Lung (tissue), 11 donors: ENCODE measurements at regions not wholly inside any gene's neighbourhood (a gene's known extent, or its start where the extent isn't known, plus 50 kb on each side); places are given as distances from the start of the nearest gene placed in this dataset.

ENCODE experiments used
- ATAC-seq: fragments of 200-7000 bp; cut with Tn5 transposase; one replicate; pipeline ENCODE4 v1.9.1; 2020; ENCODE audit warnings: moderate number of reproducible peaks; ENCODE audit not compliant: insufficient read depth, low FRiP score
- DNase-seq, 3 donors: peaks; one replicate each; pipeline ENCODE4 v3.0.0-alpha.2; 2013 to 2017
- H3K27ac ChIP-seq, 2 donors: one replicate each; pipeline ENCODE4 v1.5.1; 2013; ENCODE audit warnings: mild to moderate bottlenecking in 2 of 2, moderate library complexity in 2 of 2, control low read depth in 1 of 2, inconsistent platforms in 1 of 2, low read depth in 1 of 2, low read length in 1 of 2
- H3K27me3 ChIP-seq, 3 donors: one replicate each; pipeline ENCODE4 v1.5.1; 2013; ENCODE audit warnings: low read length in 2 of 3; ENCODE audit not compliant: control insufficient read depth in 3 of 3, insufficient read depth in 3 of 3
- H3K36me3 ChIP-seq, 4 donors: one replicate each; pipeline ENCODE4 v1.5.1; 2013; ENCODE audit warnings: low read length in 4 of 4, mild to moderate bottlenecking in 1 of 4, moderate library complexity in 1 of 4; ENCODE audit not compliant: control insufficient read depth in 4 of 4, insufficient read depth in 4 of 4
- H3K4me1 ChIP-seq, 5 donors: one replicate each; pipeline ENCODE4 v1.5.1; 2013; ENCODE audit warnings: low read length in 5 of 5, mild to moderate bottlenecking in 2 of 5, moderate library complexity in 1 of 5; ENCODE audit not compliant: control insufficient read depth in 5 of 5, insufficient read depth in 5 of 5
- H3K4me3 ChIP-seq: one replicate; pipeline ENCODE4 v1.5.1; 2013; ENCODE audit warnings: mild to moderate bottlenecking, control low read depth, moderate library complexity
- H3K9ac ChIP-seq, 2 donors: one replicate each; pipeline ENCODE4 v1.5.1; 2013; ENCODE audit warnings: low read length in 2 of 2, control low read depth in 1 of 2; ENCODE audit not compliant: insufficient read depth in 1 of 2
- H3K9me3 ChIP-seq, 4 donors: one replicate each; pipeline ENCODE4 v1.5.1; 2013; ENCODE audit warnings: low read length in 3 of 4, mild to moderate bottlenecking in 1 of 4, moderate library complexity in 1 of 4; ENCODE audit not compliant: control insufficient read depth in 4 of 4, insufficient read depth in 3 of 4
- WGBS, 2 donors: extraction: QIAGEN DNeasy Blood & Tissue Kit; methylation state at CpG; one replicate each; pipeline ENCODE4 v1.1.7; 2013; 5-methylcytosine and 5-hydroxymethylcytosine counted together
- TF ChIP-seq, protein P1 (sequence below): IDR thresholded peaks from 2 replicates; pipeline ENCODE4 v1.5.1; 2012; ENCODE audit warnings: mild to moderate bottlenecking; ENCODE audit errors: control extremely low read depth, extremely low read depth
- donor health status: control.
- donor health status: control.
- donor health status: Bipolar disorder and iron deficiency.
- donor health status: healthy.
- donor health status: DM: yes; HTN: yes; CAD: no.

DNA sequence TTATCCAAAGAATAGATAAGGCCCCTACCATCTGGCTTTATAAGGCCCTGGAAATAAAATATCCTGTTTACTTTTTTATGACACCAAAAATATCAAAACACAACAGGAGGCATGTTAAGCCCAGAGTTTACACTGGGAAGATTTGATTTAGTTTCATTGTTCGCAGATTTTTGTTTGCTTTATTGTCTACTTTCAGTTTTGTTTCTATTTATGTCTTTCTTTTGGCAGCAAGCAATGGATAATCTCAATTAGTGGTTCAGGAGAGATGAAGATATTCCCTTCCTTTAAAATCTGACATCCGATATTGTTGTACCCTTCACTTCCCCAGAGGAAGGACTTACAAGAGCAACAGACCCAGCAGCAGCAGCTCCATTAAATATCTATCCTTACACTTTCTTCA is 249.4 kb upstream of the ARPP21 start:
- H3K4me3 ChIP-seq: no peak overlapping the region
- peaks cover 0 to 13% (median 2%) of the 10 kb centered on the region in 4 donors for H3K9me3 ChIP-seq
- WGBS, 2 donors: 32 to 41% methylated on average over 2 of the region's 2 CpGs
- H3K4me1 ChIP-seq: no peaks in the 10 kb centered on the region
- ATAC-seq: no peak
- TF ChIP-seq, protein P1, sequence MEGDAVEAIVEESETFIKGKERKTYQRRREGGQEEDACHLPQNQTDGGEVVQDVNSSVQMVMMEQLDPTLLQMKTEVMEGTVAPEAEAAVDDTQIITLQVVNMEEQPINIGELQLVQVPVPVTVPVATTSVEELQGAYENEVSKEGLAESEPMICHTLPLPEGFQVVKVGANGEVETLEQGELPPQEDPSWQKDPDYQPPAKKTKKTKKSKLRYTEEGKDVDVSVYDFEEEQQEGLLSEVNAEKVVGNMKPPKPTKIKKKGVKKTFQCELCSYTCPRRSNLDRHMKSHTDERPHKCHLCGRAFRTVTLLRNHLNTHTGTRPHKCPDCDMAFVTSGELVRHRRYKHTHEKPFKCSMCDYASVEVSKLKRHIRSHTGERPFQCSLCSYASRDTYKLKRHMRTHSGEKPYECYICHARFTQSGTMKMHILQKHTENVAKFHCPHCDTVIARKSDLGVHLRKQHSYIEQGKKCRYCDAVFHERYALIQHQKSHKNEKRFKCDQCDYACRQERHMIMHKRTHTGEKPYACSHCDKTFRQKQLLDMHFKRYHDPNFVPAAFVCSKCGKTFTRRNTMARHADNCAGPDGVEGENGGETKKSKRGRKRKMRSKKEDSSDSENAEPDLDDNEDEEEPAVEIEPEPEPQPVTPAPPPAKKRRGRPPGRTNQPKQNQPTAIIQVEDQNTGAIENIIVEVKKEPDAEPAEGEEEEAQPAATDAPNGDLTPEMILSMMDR: no peak
- no peak for DNase-seq
- no peak overlapping the region for H3K9ac ChIP-seq
- no peaks in the 10 kb centered on the region for H3K27me3 ChIP-seq
- no peaks in the 10 kb centered on the region for H3K36me3 ChIP-seq
- H3K27ac ChIP-seq: no peak overlapping the region

DNA sequence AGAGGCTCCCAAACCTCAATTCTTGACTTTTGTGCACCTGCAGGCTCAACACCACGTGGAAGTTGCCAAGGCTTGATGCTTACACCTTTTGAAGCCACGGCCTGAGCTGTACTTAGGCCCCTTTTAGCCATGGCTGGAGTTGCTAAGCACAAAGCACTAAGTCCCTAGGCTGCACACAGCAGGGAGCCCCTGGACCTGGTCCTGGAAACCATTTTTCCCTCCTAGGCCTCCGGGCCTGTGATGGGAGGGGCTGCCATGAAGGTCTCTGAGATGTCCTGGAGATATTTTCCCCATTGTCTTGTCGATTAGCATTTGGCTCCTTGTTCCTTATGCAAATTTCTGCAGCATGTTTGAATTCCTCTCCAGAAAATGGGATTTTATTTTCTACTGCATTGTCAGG is 247.1 kb upstream of the ARPP21 start:
- no peak overlapping the region for H3K4me3 ChIP-seq
- no peak for DNase-seq
- H3K27me3 ChIP-seq: no peaks in the 10 kb centered on the region
- H3K36me3 ChIP-seq: no peaks in the 10 kb centered on the region
- H3K9ac ChIP-seq: no peak overlapping the region
- H3K27ac ChIP-seq: no peak overlapping the region
- H3K9me3 ChIP-seq: peaks cover 0 to 13% (median 2%) of the 10 kb centered on the region in 4 donors
- 71 to 77% methylated on average over 4 of the region's 4 CpGs for WGBS, 2 donors
- TF ChIP-seq, protein P1: no peak
- no peaks in the 10 kb centered on the region for H3K4me1 ChIP-seq
- ATAC-seq: no peak

- Histone ChIP-seq H3K4me3 (no peak overlapping the region), H3K27me3 (no peaks in the 10 kb centered on the region), H3K9ac (no peak overlapping the region), H3K27ac (no peak overlapping the region), H3K4me1 (no peaks in the 10 kb centered on the region), H3K9me3 (peaks cover 0 to 13% (median 2%) of the 10 kb centered on the region in 4 donors), H3K36me3 (no peaks in the 10 kb centered on the region)
- TF ChIP-seq, protein P1: no peak
- DNase-seq (peak in 1 of 3 donors; percentile 2), ATAC-seq (no peak)
- 55 to 67% methylated on average over 6 of the region's 6 CpGs for WGBS, 2 donors
Measured at GRCh38 chr3:35393901-35394799, 245.2 kb upstream of the ARPP21 start.
